Fibroblast of the aortic adventitia (primary cell): ENCODE measurements at regions not wholly inside any gene's neighbourhood (a gene's known extent, or its start where the extent isn't known, plus 50 kb on each side); places are given as distances from the start of the nearest gene placed in this dataset.
"Not testable (repeated sequence)": the region's sequence is repeated elsewhere in the genome, so short reads cannot be mapped to it uniquely, and the experiment has no call there.

Source experiments
- DNase-seq: peaks from one replicate; pipeline ENCODE4 v3.0.0-alpha.2; 2010; ENCODE audit warnings: low read depth
- H3K4me3 ChIP-seq: 2 replicates; pipeline ENCODE4 v1.5.1; 2011; ENCODE audit warnings: low read depth, mild to moderate bottlenecking, control low read depth, low read length, moderate library complexity
- TF ChIP-seq, protein P1 (sequence below): IDR thresholded peaks from 2 replicates; pipeline ENCODE4 v1.5.1; 2011; ENCODE audit warnings: mild to moderate bottlenecking, low read length, control low read depth, inconsistent platforms; ENCODE audit not compliant: insufficient read depth

DNA sequence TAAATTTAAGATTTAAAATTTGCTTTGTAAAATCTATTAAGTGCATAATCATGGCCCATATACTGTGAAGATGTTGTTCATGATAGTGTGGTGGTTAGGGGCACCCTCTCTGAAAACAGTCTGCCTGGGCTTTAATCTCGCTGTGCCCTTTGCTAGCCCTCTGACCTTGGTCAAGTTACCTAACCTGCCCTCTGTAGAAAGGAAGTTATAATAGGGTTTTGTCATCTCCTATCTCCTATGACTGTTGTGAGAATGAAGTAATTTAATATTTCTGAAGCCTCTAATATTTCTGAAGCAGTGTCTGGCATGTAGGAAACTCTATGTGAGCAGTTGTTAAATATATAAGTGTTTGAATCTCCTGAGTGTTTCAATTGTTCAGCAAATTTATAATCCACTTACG is 116.6 kb upstream of the IVNS1ABP start:
- H3K4me3 ChIP-seq: no peak overlapping the region
- TF ChIP-seq, protein P1, sequence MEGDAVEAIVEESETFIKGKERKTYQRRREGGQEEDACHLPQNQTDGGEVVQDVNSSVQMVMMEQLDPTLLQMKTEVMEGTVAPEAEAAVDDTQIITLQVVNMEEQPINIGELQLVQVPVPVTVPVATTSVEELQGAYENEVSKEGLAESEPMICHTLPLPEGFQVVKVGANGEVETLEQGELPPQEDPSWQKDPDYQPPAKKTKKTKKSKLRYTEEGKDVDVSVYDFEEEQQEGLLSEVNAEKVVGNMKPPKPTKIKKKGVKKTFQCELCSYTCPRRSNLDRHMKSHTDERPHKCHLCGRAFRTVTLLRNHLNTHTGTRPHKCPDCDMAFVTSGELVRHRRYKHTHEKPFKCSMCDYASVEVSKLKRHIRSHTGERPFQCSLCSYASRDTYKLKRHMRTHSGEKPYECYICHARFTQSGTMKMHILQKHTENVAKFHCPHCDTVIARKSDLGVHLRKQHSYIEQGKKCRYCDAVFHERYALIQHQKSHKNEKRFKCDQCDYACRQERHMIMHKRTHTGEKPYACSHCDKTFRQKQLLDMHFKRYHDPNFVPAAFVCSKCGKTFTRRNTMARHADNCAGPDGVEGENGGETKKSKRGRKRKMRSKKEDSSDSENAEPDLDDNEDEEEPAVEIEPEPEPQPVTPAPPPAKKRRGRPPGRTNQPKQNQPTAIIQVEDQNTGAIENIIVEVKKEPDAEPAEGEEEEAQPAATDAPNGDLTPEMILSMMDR: no peak
- no peak for DNase-seq

DNA sequence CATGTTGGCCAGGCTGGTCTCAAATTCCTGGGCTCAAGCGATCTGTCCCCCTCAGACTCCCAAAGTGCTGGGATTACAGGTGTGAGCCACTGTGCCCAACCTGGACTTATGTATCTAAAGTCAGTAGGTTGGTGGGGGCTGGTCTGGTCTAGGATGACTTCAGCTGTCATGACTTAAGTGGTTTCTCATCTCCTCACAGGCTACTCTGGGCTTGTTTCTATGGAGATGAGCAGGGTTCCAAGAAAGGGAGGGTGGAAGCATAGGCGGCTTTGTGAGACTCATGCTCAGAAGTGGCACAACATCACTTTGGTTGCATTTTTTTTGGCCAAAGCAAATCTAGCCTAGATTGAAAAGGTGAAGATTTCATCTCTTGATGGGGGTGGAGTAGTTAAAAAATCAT is 115.9 kb upstream of the IVNS1ABP start:
- DNase-seq: no peak
- H3K4me3 ChIP-seq: no peak overlapping the region
- TF ChIP-seq, protein P1: no peak

DNA sequence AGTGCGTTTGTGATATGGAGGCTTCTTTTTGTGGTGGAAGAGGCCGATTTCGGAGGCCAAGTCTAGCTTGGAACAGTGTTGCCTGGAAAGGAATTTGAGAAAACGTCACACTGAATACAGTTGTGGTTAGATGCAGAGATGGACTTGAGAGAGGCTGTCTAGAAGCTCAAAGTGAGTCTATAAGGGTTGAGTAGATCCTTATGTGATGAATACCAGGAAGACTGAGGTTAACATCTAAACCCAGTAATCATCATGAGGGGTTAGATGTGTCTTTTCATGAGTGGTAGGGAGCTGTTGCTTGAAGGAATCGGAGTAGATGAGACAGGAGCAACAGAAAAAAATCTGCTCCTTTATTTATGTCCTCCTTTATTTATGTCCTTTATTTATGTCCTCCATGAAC is 114.6 kb upstream of the IVNS1ABP start:
- no peak for DNase-seq
- TF ChIP-seq, protein P1: no peak

DNA sequence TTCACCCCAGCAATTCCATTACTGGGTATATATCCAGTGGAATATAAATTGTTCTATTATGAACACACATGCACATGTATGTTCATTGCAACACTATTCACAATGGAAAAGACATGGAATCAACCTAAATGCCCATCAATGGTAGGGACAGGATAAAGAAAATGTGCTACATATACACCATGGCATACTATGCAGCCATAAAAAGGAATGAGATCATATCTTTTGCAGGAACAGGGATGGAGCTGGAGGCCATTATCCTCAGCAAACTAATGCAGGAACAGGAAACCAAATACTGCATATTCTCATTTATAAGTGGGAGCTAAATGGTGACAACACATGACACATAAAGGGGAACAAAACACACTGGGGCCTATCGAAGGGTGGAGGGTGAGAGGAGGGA is 112.6 kb upstream of the IVNS1ABP start:
- H3K4me3 ChIP-seq, DNase-seq: not testable (repeated sequence)

More for the DNA sequence above, 114.6 kb upstream of the IVNS1ABP start:
- H3K4me3 ChIP-seq: no peak overlapping the region

DNA sequence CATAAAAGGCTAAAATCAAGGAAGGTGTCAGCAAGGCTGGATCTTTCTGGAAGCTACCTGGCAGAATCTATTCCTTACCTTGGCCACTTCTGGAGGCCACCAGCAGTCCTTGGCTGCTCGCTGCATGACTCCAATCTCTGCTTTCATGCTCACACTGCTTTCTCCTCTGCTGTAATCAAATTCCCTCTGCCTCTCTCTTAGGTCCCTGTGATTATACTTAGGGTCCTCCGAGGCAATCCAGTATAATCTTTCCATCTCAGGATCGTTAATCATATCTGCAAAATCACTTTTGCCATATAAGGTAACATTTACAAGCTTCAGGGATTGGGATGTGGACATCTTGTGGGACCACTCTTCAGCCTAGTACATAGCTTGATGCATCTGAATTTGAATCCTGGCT is 110.7 kb upstream of the IVNS1ABP start:
- TF ChIP-seq, protein P1: no peak
- H3K4me3 ChIP-seq: no peak overlapping the region
- DNase-seq: no peak

DNA sequence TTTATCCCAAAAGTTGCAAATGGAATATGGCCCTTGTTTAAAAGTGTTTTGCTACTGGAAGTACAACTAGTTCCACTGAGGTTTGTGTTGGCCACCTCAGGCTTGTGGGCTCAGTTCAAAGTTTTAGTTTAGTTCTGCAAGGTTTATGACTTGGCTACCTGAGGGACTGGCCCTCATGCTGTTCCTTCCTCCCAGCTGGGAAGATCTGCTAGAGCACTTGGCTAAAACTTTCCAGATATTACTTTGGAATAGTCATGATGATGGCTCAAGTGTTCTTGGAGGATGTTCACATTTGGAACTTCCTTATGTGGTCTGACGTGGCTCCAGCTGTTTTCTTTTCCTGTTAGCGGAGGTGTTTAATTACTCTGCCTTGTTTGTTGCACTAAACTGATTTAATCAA is 110.2 kb upstream of the IVNS1ABP start:
- H3K4me3 ChIP-seq: no peak overlapping the region
- DNase-seq: no peak
- TF ChIP-seq, protein P1: no peak

DNA sequence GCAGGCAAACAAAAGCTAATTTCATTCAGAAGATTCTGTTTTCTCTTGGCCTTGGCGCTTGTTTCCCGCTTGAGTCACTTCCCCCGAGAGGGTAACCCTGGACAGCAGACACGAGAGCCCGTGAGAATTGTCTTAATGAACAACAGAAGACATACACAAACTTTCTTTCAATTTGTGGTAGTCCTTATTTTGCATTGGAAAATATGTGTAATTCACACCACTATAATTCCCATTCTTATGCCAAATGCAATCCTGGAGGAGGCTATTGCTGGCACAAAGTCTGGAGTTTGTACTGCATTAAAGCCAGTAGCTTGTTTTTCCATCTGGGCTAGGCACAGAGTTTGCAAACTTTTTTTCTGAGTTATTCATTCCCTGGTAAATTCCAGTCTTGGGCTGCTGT is 109.8 kb upstream of the IVNS1ABP start:
- TF ChIP-seq, protein P1: no peak
- DNase-seq: peak; percentile 63
- no peak overlapping the region for H3K4me3 ChIP-seq

DNA sequence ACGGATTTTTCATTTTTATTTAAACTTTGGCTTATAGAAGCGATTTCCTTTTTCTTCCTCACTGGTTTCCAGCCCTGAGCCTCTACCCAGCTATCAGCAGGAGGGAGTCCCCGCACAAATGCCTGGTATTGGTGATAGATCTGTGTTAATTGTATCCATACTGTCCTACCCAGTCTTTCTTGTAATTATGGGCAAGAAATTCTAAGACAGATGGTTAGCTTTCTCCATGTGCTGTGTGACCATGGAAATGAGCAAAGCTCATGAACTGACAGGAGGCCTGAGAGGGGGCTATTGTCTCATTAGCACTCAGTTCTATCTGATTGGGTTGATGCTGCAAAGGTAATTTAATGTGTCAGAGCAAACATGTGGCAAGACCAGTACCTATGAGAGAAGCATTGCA is 108.1 kb upstream of the IVNS1ABP start:
- DNase-seq: no peak
- no peak overlapping the region for H3K4me3 ChIP-seq
- TF ChIP-seq, protein P1: no peak
